GM13976 (cell line): ENCODE measurements at regions not wholly inside any gene's neighbourhood (a gene's known extent, or its start where the extent isn't known, plus 50 kb on each side); places are given as distances from the start of the nearest gene placed in this dataset.

Experiments
- DNase-seq: peaks from one replicate; pipeline ENCODE4 v3.0.0; 2012; ENCODE audit warnings: low spot score
- CTCF ChIP-seq: IDR thresholded peaks from 2 replicates; pipeline ENCODE4 v1.5.1; 2012; ENCODE audit warnings: borderline replicate concordance, mild to moderate bottlenecking; ENCODE audit not compliant: insufficient read depth; ENCODE audit errors: extremely low read depth, missing control alignments, control extremely low read depth
- in situ Hi-C: fragments of 300-500 bp; cut with MboI; formaldehyde crosslinking; loops from one replicate; pipeline ENCODE4 v1.12.0; 2022; ENCODE audit warnings: low sequenced_read_pairs, mixed read lengths, inconsistent platforms; ENCODE audit not compliant: unreplicated experiment

GRCh38 chr5:114089259-114089658 is 272.6 kb upstream of the KCNN2 start:
- DNase-seq: no peak
- no peak for TF ChIP-seq CTCF
- in situ Hi-C loops: loop anchor here (25.0 kb wide), 1 partner anchor 373 kb away; no protein-coding TSS in a partner anchor

GRCh38 chr5:114097570-114097969 is 264.3 kb upstream of the KCNN2 start:
- DNase-seq: no peak
- in situ Hi-C loops: loop anchor here (25.0 kb wide), 1 partner anchor 365 kb away; no protein-coding TSS in a partner anchor
- TF ChIP-seq CTCF: no peak

- no peak for DNase-seq
- no peak for TF ChIP-seq CTCF
- in situ Hi-C loops: loop anchor here (25.0 kb wide), 1 partner anchor 363 kb away; no protein-coding TSS in a partner anchor
Observed at GRCh38 chr5:114099161-114099560, 262.7 kb upstream of the KCNN2 start.

GRCh38 chr5:114101153-114101552 is 260.7 kb upstream of the KCNN2 start:
- DNase-seq: no peak
- in situ Hi-C loops: no loop called here
- peak; percentile 33 for TF ChIP-seq CTCF

- TF ChIP-seq CTCF: no peak
- DNase-seq: no peak
- in situ Hi-C loops: no loop called here
Observed at GRCh38 chr5:114113604-114114003, 248.3 kb upstream of the KCNN2 start.

- DNase-seq: no peak
- in situ Hi-C loops: no loop called here
- TF ChIP-seq CTCF: no peak
Observed at GRCh38 chr5:114116981-114117380, 244.9 kb upstream of the KCNN2 start.

- TF ChIP-seq CTCF: no peak
- in situ Hi-C loops: no loop called here
Observed at GRCh38 chr5:114118511-114118910, 243.4 kb upstream of the KCNN2 start.

More at GRCh38 chr5:114118511-114118910, 243.4 kb upstream of the KCNN2 start:
- no peak for DNase-seq
